Neuron (in vitro differentiated cells): ENCODE measurements at regions not wholly inside any gene's neighbourhood (a gene's known extent, or its start where the extent isn't known, plus 50 kb on each side); places are given as distances from the start of the nearest gene placed in this dataset.

Experiments used
- H2AFZ ChIP-seq: one replicate; pipeline ENCODE4 v1.6.1; 2013; ENCODE audit warnings: low read depth, mild to moderate bottlenecking, inconsistent platforms, low read length, moderate library complexity
- H3K27me3 ChIP-seq: one replicate; pipeline ENCODE4 v1.6.1; 2013; ENCODE audit warnings: low read length; ENCODE audit not compliant: insufficient read depth
- H3K36me3 ChIP-seq: one replicate; pipeline ENCODE4 v1.6.1; 2013; ENCODE audit warnings: low read length; ENCODE audit not compliant: insufficient read depth
- H3K4me1 ChIP-seq: one replicate; pipeline ENCODE4 v1.6.1; 2013; ENCODE audit warnings: low read length; ENCODE audit not compliant: insufficient read depth
- H3K4me3 ChIP-seq: 2 replicates; pipeline ENCODE4 v1.5.1; 2013; ENCODE audit warnings: mild to moderate bottlenecking, low read length, moderate library complexity
- H3K9me3 ChIP-seq: one replicate; pipeline ENCODE4 v1.6.1; 2013; ENCODE audit warnings: low read length

DNA sequence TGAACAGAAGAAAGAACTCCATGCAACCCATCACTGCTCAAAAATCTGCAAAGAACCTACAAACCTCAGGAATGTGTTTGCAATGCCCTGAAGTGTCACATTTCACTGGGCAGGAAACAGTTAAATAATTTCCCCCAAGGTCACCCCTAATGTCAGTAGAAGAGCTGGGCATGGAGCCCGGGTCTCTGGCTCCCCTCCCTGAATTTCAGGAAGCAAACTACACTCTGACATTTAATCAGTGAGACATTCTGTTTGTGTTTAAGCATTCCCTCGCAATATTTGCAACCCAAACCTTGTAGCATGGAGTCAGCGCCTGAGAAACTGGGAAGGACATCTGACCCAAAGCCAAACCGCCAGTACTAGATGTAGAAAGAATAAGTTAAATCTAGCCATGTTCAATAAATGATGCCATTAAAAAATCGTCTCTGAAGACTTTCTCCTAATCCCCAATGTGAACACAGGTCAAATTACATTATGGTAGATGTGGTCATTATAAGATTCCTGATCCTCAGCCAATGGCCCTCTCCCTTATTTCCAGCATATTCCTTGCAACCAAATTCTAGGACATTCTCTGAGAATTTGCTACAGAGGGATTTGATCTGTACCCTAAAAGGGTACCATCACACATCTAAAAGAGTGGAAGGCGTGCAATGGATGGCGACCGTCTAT lies 91.2 kb upstream of the ADTRP start:
- Histone ChIP-seq H3K4me1 (no peaks in the 10 kb centered on the region), H3K4me3 (no peak overlapping the region), H3K27me3 (no peaks in the 10 kb centered on the region), H2AFZ (no peak overlapping the region), H3K36me3 (no peaks in the 10 kb centered on the region), H3K9me3 (no peaks in the 10 kb centered on the region)

GRCh38 chr6:11868392-11868791 lies 89.8 kb upstream of the ADTRP start:
- Histone ChIP-seq H3K4me1 (no peaks in the 10 kb centered on the region), H3K27me3 (no peaks in the 10 kb centered on the region), H2AFZ (no peak overlapping the region), H3K4me3 (no peak overlapping the region), H3K9me3 (no peaks in the 10 kb centered on the region), H3K36me3 (no peaks in the 10 kb centered on the region)

DNA sequence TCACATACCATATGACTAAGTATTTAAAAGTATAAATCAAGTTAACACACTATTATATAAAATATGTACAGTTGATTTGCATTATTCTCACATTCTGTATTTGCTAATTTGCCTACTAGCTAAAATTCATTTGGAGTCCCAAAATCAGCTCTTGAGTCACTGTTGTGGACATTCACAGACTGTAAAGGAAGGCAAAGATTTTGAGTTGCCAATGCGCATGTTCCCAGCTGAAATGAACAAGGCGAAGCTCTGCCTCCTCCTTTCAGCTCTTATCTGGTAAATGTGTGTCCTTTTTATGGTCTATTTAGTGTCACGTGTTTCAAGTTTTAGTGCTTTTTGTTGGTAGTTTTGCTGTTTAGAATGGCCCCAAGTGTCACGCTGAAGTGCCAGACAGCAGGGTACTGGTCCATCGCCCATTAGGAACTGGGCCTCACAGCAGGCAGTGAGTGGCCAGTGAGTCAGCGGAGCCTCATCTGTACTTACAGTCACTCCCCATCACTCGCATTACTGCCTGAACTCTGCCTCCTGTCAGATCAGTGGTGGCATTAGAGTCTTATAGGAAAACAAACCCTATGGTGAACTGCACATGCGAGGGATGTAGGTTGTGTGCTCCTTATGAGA lies 87.2 kb upstream of the ADTRP start:
- Histone ChIP-seq H2AFZ (no peak overlapping the region), H3K9me3 (no peaks in the 10 kb centered on the region), H3K27me3 (no peaks in the 10 kb centered on the region), H3K4me3 (no peak overlapping the region), H3K4me1 (no peaks in the 10 kb centered on the region), H3K36me3 (no peaks in the 10 kb centered on the region)

DNA sequence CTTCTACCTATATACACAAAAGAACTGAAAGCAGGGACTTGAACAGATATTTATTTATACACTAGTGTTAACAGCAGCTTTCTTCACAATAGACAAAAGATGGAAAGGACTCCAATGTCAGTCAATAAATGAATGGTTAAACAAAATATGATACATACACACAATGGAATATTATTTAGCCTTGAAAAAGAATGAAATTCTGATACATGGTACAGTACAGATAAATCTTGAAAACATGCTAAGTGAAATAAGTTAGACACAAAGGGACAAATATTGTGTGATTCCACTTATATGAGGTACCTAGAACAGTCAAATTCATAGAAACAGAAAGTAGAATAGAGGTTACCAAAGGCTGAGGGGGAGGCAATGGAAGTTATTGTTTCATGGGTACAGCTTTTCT lies 79.8 kb upstream of the ADTRP start:
- Histone ChIP-seq H3K27me3 (no peaks in the 10 kb centered on the region), H3K4me3 (no peak overlapping the region), H3K4me1 (peaks cover 3% of the 10 kb centered on the region), H3K36me3 (no peaks in the 10 kb centered on the region), H2AFZ (no peak overlapping the region), H3K9me3 (no peaks in the 10 kb centered on the region)

DNA sequence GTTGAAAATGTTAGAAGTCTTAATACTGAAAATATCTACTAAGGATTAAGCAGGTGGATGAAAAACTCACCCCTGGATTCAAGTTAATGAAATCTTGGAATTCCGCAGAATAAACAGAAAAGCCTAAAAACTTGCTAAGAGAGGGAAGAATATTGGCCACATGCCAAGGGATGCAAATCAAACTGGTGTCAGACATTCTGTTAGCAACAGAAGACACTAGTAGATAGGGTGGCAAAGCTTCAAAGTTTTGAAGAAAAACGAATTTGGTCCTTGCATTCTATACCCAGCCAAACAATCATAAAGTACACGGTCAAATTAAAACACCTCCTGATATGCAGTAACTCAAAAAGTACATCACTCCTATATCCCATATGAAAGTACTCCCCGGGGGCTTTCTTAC lies 77.1 kb upstream of the ADTRP start:
- no peak overlapping the region for H2AFZ ChIP-seq
- H3K27me3 ChIP-seq, result no peaks in the 10 kb centered on the region
- H3K36me3 ChIP-seq, result no peaks in the 10 kb centered on the region
- H3K9me3 ChIP-seq, result no peaks in the 10 kb centered on the region
- no peak overlapping the region for H3K4me3 ChIP-seq
- H3K4me1 ChIP-seq, result peaks cover 11% of the 10 kb centered on the region

- Histone ChIP-seq H3K4me3 (no peak overlapping the region), H3K4me1 (peaks cover 11% of the 10 kb centered on the region), H2AFZ (no peak overlapping the region)
Observed at GRCh38 chr6:11854408-11855165, 76.0 kb upstream of the ADTRP start.

DNA sequence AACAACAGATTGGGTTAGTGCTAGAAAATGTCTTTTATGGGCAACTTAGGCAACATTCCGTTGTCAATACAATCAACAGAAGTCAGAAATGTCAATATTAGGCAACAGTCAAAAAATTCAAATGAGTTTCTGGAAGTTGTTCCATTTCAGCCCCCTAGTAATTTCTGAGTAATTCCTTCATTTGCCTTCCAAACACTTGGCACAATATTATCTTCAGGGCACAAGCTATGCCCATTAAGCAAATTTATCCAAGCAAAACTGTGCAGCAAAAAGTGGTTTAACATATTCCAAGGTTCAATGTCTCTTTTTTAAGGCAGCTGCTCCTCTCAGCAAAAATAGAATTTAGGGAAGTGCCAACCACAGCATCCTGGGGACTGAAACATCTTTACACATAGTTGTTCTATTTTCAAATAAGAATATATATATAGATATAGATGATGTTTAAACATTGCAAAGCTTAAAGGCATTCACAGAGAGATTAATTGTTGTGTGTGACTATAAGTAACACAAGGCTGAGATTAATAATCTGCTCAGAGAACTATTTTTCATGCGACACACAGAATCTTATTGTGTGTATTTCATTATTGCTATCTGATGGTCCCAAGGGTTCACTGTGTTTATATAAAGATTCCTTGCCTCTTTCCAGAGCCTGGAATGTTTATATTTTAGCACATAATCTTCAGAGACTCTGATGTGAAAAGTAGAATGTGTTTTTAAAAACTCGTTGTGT lies 75.2 kb upstream of the ADTRP start:
- Histone ChIP-seq H3K36me3 (no peaks in the 10 kb centered on the region), H3K4me3 (no peak overlapping the region), H3K4me1 (peaks cover 11% of the 10 kb centered on the region)

More at GRCh38 chr6:11854408-11855165, 76.0 kb upstream of the ADTRP start:
- Histone ChIP-seq H3K27me3 (no peaks in the 10 kb centered on the region), H3K36me3 (no peaks in the 10 kb centered on the region), H3K9me3 (no peaks in the 10 kb centered on the region)

DNA sequence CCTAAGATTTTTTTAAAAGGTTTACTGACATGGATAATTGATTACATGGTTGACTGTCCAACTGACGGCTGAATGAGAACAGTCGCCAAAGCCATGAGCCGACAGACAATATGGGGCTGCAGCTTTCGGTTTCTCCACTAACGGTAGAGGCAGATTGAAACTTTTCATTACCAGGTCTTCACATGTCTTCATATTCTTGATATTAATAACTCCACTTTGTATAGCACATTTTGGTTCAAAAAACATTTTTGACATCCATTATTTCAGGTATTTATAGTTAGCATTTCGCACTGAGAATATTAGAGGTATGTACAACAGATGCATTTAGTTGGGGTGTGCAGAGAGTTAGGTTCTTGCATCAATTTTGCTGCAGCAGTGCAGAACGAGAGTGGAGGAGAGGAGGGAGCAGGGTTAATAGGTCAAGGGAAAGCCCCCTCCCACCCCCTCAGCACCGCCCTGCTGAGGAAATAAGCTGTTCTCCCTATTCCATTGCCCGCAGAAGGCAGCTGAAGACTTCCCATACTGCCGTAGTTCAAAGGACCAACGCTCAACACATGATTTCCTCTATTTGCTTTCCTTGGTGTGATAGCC lies 73.6 kb upstream of the ADTRP start:
- Histone ChIP-seq H3K4me1 (peaks cover 11% of the 10 kb centered on the region), H3K36me3 (no peaks in the 10 kb centered on the region), H3K9me3 (no peaks in the 10 kb centered on the region), H3K27me3 (no peaks in the 10 kb centered on the region), H3K4me3 (peak overlapping the region; percentile 3), H2AFZ (peak overlapping the region; percentile 26)

More for the DNA sequence above, 75.2 kb upstream of the ADTRP start:
- Histone ChIP-seq H3K9me3 (no peaks in the 10 kb centered on the region), H2AFZ (no peak overlapping the region), H3K27me3 (no peaks in the 10 kb centered on the region)

- Histone ChIP-seq H3K9me3 (no peaks in the 10 kb centered on the region), H3K36me3 (no peaks in the 10 kb centered on the region), H3K27me3 (no peaks in the 10 kb centered on the region), H2AFZ (no peak overlapping the region), H3K4me3 (no peak overlapping the region), H3K4me1 (peaks cover 11% of the 10 kb centered on the region)
Observed at GRCh38 chr6:11851387-11851786, 72.8 kb upstream of the ADTRP start.

GRCh38 chr6:11848852-11849731 lies 70.5 kb upstream of the ADTRP start:
- H3K4me1 ChIP-seq, result peaks cover 11% of the 10 kb centered on the region
- H3K27me3 ChIP-seq, result no peaks in the 10 kb centered on the region
- H3K4me3 ChIP-seq, result no peak overlapping the region
- H3K9me3 ChIP-seq, result no peaks in the 10 kb centered on the region
- no peaks in the 10 kb centered on the region for H3K36me3 ChIP-seq
- H2AFZ ChIP-seq, result no peak overlapping the region

DNA sequence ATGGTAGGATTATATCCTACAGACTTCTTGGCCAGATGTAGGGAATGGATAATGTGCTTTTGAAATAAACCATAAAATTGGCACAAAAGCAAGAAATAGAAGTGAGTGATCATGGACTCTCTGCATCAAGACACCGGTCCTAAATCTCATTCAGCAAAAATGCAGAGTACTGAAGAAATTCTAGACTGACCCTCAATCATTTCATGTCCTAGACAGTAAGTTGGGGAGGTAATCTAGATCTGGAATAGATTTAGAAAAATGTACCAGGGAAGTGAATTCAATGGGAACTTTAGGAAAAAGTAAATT lies 69.7 kb upstream of the ADTRP start:
- Histone ChIP-seq H3K36me3 (no peaks in the 10 kb centered on the region), H3K27me3 (no peaks in the 10 kb centered on the region), H3K4me1 (peaks cover 8% of the 10 kb centered on the region), H3K4me3 (no peak overlapping the region), H3K9me3 (no peaks in the 10 kb centered on the region), H2AFZ (no peak overlapping the region)
